ENCODE measurements at regions not wholly inside any gene's neighbourhood (a gene's known extent, or its start where the extent isn't known, plus 50 kb on each side); places are given as distances from the start of the nearest gene placed in this dataset.

DNA sequence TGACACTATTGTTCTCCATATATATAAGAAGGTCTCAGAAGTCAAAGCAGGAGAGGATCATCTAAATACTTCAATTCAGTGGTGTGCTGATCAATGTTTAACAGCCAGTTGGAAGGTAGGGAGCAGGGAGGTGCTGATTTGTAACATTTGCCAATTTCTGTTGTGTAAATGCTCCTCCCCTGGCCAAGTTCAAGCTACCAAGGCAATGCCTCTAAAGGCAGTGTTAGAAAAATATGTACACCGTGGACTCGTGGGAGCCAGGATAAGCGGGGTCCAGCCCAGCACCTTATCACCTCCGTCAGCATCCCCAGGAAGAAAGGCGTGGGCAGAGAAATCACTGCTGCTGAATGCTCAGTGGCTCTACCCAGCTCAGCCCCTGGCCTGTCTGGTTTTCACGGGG lies 75.3 kb upstream of the COX10 start:
- TF ChIP-seq CREB1 (IDR thresholded peaks at IDR 0.05; ENCODE audit: low read depth), result no peak
- TF ChIP-seq, protein P1, sequence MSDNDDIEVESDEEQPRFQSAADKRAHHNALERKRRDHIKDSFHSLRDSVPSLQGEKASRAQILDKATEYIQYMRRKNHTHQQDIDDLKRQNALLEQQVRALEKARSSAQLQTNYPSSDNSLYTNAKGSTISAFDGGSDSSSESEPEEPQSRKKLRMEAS (IDR thresholded peaks at IDR 0.05), result no peak
- TF ChIP-seq, protein P2, sequence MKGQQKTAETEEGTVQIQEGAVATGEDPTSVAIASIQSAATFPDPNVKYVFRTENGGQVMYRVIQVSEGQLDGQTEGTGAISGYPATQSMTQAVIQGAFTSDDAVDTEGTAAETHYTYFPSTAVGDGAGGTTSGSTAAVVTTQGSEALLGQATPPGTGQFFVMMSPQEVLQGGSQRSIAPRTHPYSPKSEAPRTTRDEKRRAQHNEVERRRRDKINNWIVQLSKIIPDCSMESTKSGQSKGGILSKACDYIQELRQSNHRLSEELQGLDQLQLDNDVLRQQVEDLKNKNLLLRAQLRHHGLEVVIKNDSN (IDR thresholded peaks at IDR 0.05), result no peak
- TF ChIP-seq TCF12 (IDR thresholded peaks at IDR 0.05; ENCODE audit: low read depth), result no peak
- no peak for TF ChIP-seq FOXM1 (IDR thresholded peaks at IDR 0.05; ENCODE audit: borderline replicate concordance, low read depth)
- no peak for TF ChIP-seq TAF1 (IDR thresholded peaks at IDR 0.05; ENCODE audit: low read depth)
- TF ChIP-seq, protein P3, sequence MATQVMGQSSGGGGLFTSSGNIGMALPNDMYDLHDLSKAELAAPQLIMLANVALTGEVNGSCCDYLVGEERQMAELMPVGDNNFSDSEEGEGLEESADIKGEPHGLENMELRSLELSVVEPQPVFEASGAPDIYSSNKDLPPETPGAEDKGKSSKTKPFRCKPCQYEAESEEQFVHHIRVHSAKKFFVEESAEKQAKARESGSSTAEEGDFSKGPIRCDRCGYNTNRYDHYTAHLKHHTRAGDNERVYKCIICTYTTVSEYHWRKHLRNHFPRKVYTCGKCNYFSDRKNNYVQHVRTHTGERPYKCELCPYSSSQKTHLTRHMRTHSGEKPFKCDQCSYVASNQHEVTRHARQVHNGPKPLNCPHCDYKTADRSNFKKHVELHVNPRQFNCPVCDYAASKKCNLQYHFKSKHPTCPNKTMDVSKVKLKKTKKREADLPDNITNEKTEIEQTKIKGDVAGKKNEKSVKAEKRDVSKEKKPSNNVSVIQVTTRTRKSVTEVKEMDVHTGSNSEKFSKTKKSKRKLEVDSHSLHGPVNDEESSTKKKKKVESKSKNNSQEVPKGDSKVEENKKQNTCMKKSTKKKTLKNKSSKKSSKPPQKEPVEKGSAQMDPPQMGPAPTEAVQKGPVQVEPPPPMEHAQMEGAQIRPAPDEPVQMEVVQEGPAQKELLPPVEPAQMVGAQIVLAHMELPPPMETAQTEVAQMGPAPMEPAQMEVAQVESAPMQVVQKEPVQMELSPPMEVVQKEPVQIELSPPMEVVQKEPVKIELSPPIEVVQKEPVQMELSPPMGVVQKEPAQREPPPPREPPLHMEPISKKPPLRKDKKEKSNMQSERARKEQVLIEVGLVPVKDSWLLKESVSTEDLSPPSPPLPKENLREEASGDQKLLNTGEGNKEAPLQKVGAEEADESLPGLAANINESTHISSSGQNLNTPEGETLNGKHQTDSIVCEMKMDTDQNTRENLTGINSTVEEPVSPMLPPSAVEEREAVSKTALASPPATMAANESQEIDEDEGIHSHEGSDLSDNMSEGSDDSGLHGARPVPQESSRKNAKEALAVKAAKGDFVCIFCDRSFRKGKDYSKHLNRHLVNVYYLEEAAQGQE (IDR thresholded peaks at IDR 0.05; ENCODE audit: low read depth), result no peak
- no peak for TF ChIP-seq ZBTB7A (IDR thresholded peaks at IDR 0.05; ENCODE audit: low read depth)
- no peak for TF ChIP-seq TEAD4 (IDR thresholded peaks at IDR 0.05)
- TF ChIP-seq CEBPB (IDR thresholded peaks at IDR 0.05), result no peak
- TF ChIP-seq EGR1 (IDR thresholded peaks at IDR 0.05), result no peak
- no peak for TF ChIP-seq EP300 (IDR thresholded peaks at IDR 0.05; ENCODE audit: borderline replicate concordance)
- no peak for TF ChIP-seq NFIC (IDR thresholded peaks at IDR 0.05)
- no peak for TF ChIP-seq RAD21 (IDR thresholded peaks at IDR 0.05; ENCODE audit: low read depth)

DNA sequence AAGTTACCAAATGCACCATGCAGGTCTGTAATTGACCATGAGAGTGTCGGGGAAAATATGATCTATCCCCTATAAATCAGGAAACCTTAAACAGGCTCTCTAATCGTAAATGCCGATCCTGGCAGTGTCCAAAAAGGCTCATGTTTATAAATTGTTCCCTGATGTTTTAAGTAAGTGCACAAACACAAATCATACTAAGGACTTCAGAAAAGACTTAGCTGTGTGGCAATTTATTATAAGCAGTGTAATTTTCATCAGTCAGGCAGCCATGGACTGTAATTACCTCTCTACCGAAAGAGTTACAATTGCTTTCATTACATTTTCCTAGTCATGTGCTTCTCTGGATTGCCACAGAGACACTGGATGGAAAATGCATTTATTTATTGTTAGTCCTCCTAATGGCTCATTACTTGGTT lies 73.4 kb upstream of the COX10 start:
- TF ChIP-seq TEAD4 (IDR thresholded peaks at IDR 0.05) (no peak), CEBPB (IDR thresholded peaks at IDR 0.05) (no peak), ZBTB7A (IDR thresholded peaks at IDR 0.05; ENCODE audit: low read depth) (no peak), RAD21 (IDR thresholded peaks at IDR 0.05; ENCODE audit: low read depth) (no peak), YY1 (IDR thresholded peaks at IDR 0.05; ENCODE audit: low read depth) (no peak), EGR1 (IDR thresholded peaks at IDR 0.05) (no peak), NFIC (IDR thresholded peaks at IDR 0.05) (no peak), CREB1 (IDR thresholded peaks at IDR 0.05; ENCODE audit: low read depth) (no peak)
- TF ChIP-seq, protein P2 (IDR thresholded peaks at IDR 0.05), result no peak
- TF ChIP-seq, protein P3 (IDR thresholded peaks at IDR 0.05; ENCODE audit: low read depth), result no peak
- TF ChIP-seq, protein P1 (IDR thresholded peaks at IDR 0.05), result no peak

DNA sequence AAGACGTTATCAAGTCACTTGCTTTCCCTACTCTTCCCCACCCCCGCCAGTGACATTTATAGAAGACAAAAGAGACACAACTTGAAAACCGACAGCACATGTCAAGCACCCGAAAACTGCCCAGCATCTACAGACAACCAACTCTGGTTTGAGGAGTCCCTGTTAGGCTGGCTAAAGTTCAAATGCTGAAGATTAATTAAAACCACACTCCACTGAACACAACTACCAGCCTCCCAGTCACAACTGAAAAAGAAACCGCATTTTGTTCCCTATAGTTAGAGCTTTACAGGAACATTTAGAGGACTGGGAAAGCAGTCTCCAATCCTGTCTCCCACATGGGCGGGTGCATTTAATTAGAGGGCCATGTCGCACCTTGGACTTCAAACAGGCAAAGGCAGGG lies 73.0 kb upstream of the COX10 start:
- TF ChIP-seq RAD21 (IDR thresholded peaks at IDR 0.05; ENCODE audit: low read depth) (no peak), TEAD4 (IDR thresholded peaks at IDR 0.05) (no peak), ZBTB7A (IDR thresholded peaks at IDR 0.05; ENCODE audit: low read depth) (no peak), CEBPB (IDR thresholded peaks at IDR 0.05) (no peak), YY1 (IDR thresholded peaks at IDR 0.05; ENCODE audit: low read depth) (no peak), NFIC (IDR thresholded peaks at IDR 0.05) (no peak)

DNA sequence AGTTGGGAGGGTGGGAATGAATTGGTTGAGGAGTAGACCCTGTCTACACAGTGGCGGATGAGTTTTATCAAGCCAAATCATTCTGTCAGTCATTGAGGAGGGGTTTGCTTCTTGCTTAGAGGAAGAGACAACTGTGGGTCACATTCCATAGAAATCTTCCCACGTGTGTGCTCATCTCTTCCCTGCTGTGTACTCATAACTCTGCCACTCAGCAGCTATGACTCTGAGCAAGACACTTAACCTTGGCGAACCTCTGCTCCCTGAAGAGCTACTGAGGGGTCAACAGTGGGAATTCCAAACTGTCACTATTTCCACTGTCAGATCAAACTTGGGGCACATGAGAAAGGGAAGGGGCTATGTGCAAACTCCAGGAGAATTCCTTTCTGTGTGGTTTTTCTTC lies 72.6 kb upstream of the COX10 start:
- TF ChIP-seq CEBPB (IDR thresholded peaks at IDR 0.05) (no peak), YY1 (IDR thresholded peaks at IDR 0.05; ENCODE audit: low read depth) (no peak), TCF12 (IDR thresholded peaks at IDR 0.05; ENCODE audit: low read depth) (no peak), CREB1 (IDR thresholded peaks at IDR 0.05; ENCODE audit: low read depth) (no peak), RAD21 (IDR thresholded peaks at IDR 0.05; ENCODE audit: low read depth) (no peak), TEAD4 (IDR thresholded peaks at IDR 0.05) (no peak), EP300 (IDR thresholded peaks at IDR 0.05; ENCODE audit: borderline replicate concordance) (no peak)
- TF ChIP-seq, protein P1 (IDR thresholded peaks at IDR 0.05), result no peak

DNA sequence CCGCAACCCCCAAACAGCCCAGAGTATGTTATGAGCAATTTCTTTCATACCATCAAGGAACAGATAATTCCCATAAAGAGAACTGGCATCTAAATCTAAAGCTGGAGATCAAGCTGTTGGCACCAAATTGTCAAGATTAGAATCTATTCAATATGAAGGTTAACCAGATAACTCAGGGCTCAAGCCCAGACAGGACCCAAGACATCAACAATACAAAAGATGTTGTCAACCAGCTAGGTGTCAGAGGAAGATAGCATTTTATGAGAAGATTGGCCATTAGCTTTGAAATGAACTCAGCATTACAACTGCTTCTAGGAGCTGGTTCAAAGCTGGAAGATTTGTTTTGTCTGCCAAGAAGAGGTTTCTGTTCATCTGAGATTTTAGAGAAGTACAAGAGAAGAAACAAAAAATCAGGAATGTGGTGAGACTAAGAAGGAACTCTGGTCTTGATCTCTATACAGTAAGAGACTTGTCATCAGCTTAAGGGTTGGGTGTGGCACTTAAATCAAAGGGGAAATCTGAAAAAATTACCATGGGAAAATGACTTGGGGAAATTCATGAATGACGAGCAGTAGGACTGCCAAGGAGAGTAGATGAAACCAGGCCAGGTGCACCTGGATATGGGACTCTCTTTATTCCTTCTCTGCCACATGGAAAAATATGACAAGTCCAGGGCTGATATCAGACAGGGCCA lies 64.2 kb upstream of the COX10 start:
- TF ChIP-seq CREB1 (IDR thresholded peaks at IDR 0.05; ENCODE audit: low read depth), result no peak
- TF ChIP-seq CEBPB (IDR thresholded peaks at IDR 0.05), result no peak
- no peak for TF ChIP-seq FOXM1 (IDR thresholded peaks at IDR 0.05; ENCODE audit: borderline replicate concordance, low read depth)
- no peak for TF ChIP-seq EGR1 (IDR thresholded peaks at IDR 0.05)
- no peak for TF ChIP-seq ZBTB7A (IDR thresholded peaks at IDR 0.05; ENCODE audit: low read depth)
- TF ChIP-seq, protein P1 (IDR thresholded peaks at IDR 0.05), result no peak
- no peak for TF ChIP-seq EP300 (IDR thresholded peaks at IDR 0.05; ENCODE audit: borderline replicate concordance)
- no peak for TF ChIP-seq RAD21 (IDR thresholded peaks at IDR 0.05; ENCODE audit: low read depth)
- no peak for TF ChIP-seq TEAD4 (IDR thresholded peaks at IDR 0.05)
- no peak for TF ChIP-seq YY1 (IDR thresholded peaks at IDR 0.05; ENCODE audit: low read depth)
- TF ChIP-seq, protein P3 (IDR thresholded peaks at IDR 0.05; ENCODE audit: low read depth), result no peak
- TF ChIP-seq TCF12 (IDR thresholded peaks at IDR 0.05; ENCODE audit: low read depth), result no peak
- TF ChIP-seq, protein P2 (IDR thresholded peaks at IDR 0.05), result no peak
- TF ChIP-seq NFIC (IDR thresholded peaks at IDR 0.05), result no peak
- no peak for TF ChIP-seq TAF1 (IDR thresholded peaks at IDR 0.05; ENCODE audit: low read depth)
